BE2C (cell line): ENCODE measurements at regions not wholly inside any gene's neighbourhood (a gene's known extent, or its start where the extent isn't known, plus 50 kb on each side); places are given as distances from the start of the nearest gene placed in this dataset.
"Not testable (repeated sequence)": the region's sequence is repeated elsewhere in the genome, so short reads cannot be mapped to it uniquely, and the experiment has no call there.

Experiments used
- DNase-seq: peaks from one replicate; pipeline ENCODE4 v3.0.0-alpha.2; 2020
- H3K27me3 ChIP-seq: fragments of 250-450 bp; sonication (Bioruptor Pico); 2 replicates; pipeline ENCODE4 v1.5.1; 2020; ENCODE audit warnings: mild to moderate bottlenecking
- H3K36me3 ChIP-seq: fragments of 250-450 bp; sonication (Bioruptor Pico); 2 replicates; pipeline ENCODE4 v1.5.1; 2020; ENCODE audit warnings: mild to moderate bottlenecking
- H3K4me1 ChIP-seq: fragments of 250-450 bp; sonication (Bioruptor Pico); 2 replicates; pipeline ENCODE4 v1.5.1; 2020
- H3K4me3 ChIP-seq: 2 replicates; pipeline ENCODE4 v1.5.1; 2011; ENCODE audit warnings: low read depth, low read length
- H3K9me3 ChIP-seq: fragments of 250-450 bp; sonication (Bioruptor Pico); 2 replicates; pipeline ENCODE4 v1.5.1; 2020
- CTCF ChIP-seq: IDR thresholded peaks from 2 replicates; pipeline ENCODE4 v1.5.1; 2012; ENCODE audit warnings: mild to moderate bottlenecking, low read depth, low read length

- Histone ChIP-seq H3K27me3 (no peaks in the 10 kb centered on the region), H3K4me3 (no peak overlapping the region), H3K4me1 (no peaks in the 10 kb centered on the region), H3K36me3 (no peaks in the 10 kb centered on the region), H3K9me3 (no peaks in the 10 kb centered on the region)
- no peak for DNase-seq
- no peak for TF ChIP-seq CTCF
Observed at GRCh38 chr2:226461981-226462380, 337.6 kb downstream of the IRS1 start.

DNA sequence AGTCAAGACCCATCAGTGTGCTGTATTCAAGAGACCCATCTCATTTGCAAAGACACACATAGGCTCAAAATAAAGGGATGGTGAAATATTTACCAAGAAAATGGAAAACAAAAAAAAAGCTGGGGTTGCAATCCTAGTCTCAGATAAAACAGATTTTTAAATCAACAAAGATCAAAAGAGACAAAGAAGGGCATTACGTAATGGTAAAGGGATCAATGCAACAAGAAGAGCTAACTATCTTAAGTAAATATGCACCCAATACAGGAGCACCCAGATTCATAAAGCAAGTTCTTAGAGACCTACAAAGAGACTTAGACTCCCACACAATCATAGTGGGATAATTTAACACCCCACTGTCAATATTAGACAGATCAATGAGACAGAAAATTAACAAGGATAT lies 343.5 kb downstream of the IRS1 start:
- not testable (repeated sequence) for H3K36me3 ChIP-seq, H3K4me3 ChIP-seq, H3K27me3 ChIP-seq, DNase-seq, H3K4me1 ChIP-seq, H3K9me3 ChIP-seq

DNA sequence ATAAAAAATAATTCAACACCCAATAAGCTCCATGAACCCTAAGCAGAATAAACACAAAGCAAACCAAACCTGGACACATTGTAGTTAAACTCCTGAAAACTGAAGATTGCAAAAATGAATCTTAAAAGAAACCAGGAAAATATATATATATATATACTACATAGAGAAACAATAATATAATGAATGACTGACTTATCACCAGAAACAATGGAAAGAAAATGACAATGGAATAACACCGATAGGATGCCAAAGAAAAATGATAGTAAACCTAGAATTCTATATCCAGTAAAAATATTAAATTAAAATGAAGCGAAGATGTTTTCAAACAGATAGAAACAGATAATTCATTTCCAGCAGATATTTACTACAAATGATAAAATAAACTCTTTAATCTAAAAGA lies 346.9 kb downstream of the IRS1 start:
- TF ChIP-seq CTCF = no peak
- no peak overlapping the region for H3K4me3 ChIP-seq
- no peak for DNase-seq
- no peaks in the 10 kb centered on the region for H3K9me3 ChIP-seq
- no peaks in the 10 kb centered on the region for H3K4me1 ChIP-seq
- no peaks in the 10 kb centered on the region for H3K27me3 ChIP-seq
- H3K36me3 ChIP-seq = no peaks in the 10 kb centered on the region

DNA sequence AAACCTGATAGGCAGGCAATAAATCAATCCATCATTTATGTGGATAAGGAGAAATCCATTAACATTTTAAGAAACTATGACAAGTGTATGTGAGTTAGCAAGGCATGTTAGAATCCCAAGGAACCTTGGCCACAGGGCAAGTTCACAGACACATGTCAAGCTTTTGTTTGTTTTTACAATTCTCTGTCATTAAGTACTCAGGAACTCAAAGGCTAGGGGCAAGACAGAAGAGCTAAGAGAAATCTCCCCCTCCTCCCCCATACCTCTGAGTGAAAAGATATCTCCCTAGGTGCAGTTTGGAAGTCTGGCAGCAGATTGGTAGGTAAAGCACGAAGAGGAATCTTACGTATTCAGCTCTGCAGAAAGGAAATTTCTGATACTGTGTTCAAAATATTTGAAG lies 348.1 kb downstream of the IRS1 start:
- DNase-seq = no peak
- TF ChIP-seq CTCF = no peak
- H3K9me3 ChIP-seq = no peaks in the 10 kb centered on the region
- H3K27me3 ChIP-seq = no peaks in the 10 kb centered on the region
- no peak overlapping the region for H3K4me3 ChIP-seq
- H3K4me1 ChIP-seq = no peaks in the 10 kb centered on the region
- no peaks in the 10 kb centered on the region for H3K36me3 ChIP-seq

- Histone ChIP-seq H3K27me3 (no peaks in the 10 kb centered on the region), H3K4me1 (no peaks in the 10 kb centered on the region), H3K4me3 (no peak overlapping the region), H3K36me3 (no peaks in the 10 kb centered on the region), H3K9me3 (no peaks in the 10 kb centered on the region)
- no peak for TF ChIP-seq CTCF
- DNase-seq = no peak
Observed at GRCh38 chr2:226450141-226450540, 349.5 kb downstream of the IRS1 start.

DNA sequence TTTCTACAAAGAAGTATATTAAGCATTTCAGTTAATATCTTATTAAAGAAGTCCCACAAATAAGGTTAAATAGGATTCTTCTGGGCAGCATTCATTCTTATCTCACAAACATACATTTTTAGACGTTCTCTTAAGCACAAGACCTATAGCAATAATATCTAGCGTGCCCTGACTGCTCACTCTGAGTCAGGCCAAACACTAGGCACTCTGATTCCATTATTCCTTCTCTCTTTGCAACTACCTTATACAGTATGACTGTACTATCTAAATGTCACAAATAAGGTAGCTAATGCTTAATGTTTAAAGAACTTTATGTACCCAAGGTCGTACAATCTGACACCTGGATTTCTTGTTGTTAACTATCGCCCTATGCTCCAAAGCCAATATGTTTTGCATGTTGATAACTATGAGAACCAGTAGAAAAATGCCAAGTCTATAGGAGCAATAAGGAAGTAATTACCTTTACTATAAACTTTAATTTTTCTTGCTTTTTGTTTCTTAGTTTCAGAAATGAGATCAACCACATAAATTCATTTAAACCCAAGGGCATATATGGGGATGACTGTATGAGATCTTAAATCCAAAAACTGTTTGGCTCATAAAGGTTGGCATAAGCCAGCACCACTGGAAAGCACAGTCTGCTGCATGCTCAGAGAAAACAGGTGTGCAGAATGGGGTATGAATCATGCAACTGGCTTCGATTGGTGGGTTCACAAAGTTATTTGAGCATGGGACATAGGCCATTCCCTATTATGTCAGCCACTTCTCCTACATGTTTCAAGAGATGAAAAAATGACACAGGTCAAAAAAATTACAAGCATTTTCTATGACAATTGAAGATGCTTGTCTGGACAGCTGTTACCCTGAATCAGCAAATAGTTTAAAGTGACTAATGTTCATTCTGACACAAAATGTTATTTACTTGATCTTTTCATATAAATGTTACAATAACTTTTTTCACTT lies 352.0 kb downstream of the IRS1 start:
- DNase-seq = no peak

More for the DNA sequence above, 352.0 kb downstream of the IRS1 start:
- Histone ChIP-seq H3K9me3 (no peaks in the 10 kb centered on the region), H3K4me3 (no peak overlapping the region), H3K4me1 (no peaks in the 10 kb centered on the region), H3K36me3 (no peaks in the 10 kb centered on the region), H3K27me3 (no peaks in the 10 kb centered on the region)
- TF ChIP-seq CTCF = no peak
